GM18508 (cell line): ENCODE measurements at regions not wholly inside any gene's neighbourhood (a gene's known extent, or its start where the extent isn't known, plus 50 kb on each side); places are given as distances from the start of the nearest gene placed in this dataset.
A peak's percentile ranks its signal among the peaks of the same experiment; 100 is the strongest.

Experiments
- ATAC-seq: cut with Tn5 transposase; IDR thresholded peaks from one replicate; pipeline ENCODE4 v1.9.1; 2021; ENCODE audit warnings: moderate number of reproducible peaks; ENCODE audit not compliant: insufficient read depth, unreplicated experiment

GRCh38 chr1:218803351-218803997 is 370.2 kb upstream of the LYPLAL1 start:
- no peak for ATAC-seq

- no peak for ATAC-seq
Measured at GRCh38 chr1:218804014-218804785, 369.5 kb upstream of the LYPLAL1 start.

- no peak for ATAC-seq
Measured at GRCh38 chr1:218809061-218809460, 364.6 kb upstream of the LYPLAL1 start.

GRCh38 chr1:218809625-218810024 is 364.1 kb upstream of the LYPLAL1 start:
- no peak for ATAC-seq

- ATAC-seq = no peak
Measured at GRCh38 chr1:218810306-218810705, 363.4 kb upstream of the LYPLAL1 start.

- ATAC-seq = no peak
Measured at GRCh38 chr1:218811497-218811896, 362.2 kb upstream of the LYPLAL1 start.

- no peak for ATAC-seq
Measured at GRCh38 chr1:218812360-218812759, 361.3 kb upstream of the LYPLAL1 start.

- ATAC-seq = no peak
Measured at GRCh38 chr1:218813237-218813636, 360.4 kb upstream of the LYPLAL1 start.

- ATAC-seq = no peak
Measured at GRCh38 chr1:218815076-218815475, 358.6 kb upstream of the LYPLAL1 start.

GRCh38 chr1:218817071-218817470 is 356.6 kb upstream of the LYPLAL1 start:
- no peak for ATAC-seq

GRCh38 chr1:218817691-218818465 is 355.8 kb upstream of the LYPLAL1 start:
- no peak for ATAC-seq

GRCh38 chr1:218823291-218823900 is 350.3 kb upstream of the LYPLAL1 start:
- peak; percentile 81 for ATAC-seq

- no peak for ATAC-seq
Measured at GRCh38 chr1:218827486-218827885, 346.2 kb upstream of the LYPLAL1 start.

GRCh38 chr1:218828125-218828650 is 345.5 kb upstream of the LYPLAL1 start:
- ATAC-seq = no peak

- ATAC-seq = no peak
Measured at GRCh38 chr1:218829097-218829496, 344.6 kb upstream of the LYPLAL1 start.

GRCh38 chr1:218835609-218836008 is 338.1 kb upstream of the LYPLAL1 start:
- no peak for ATAC-seq

GRCh38 chr1:218836264-218836663 is 337.4 kb upstream of the LYPLAL1 start:
- ATAC-seq = no peak

GRCh38 chr1:218837051-218837450 is 336.6 kb upstream of the LYPLAL1 start:
- ATAC-seq = no peak

GRCh38 chr1:218845589-218845988 is 328.1 kb upstream of the LYPLAL1 start:
- ATAC-seq = no peak

GRCh38 chr1:218846181-218846580 is 327.5 kb upstream of the LYPLAL1 start:
- ATAC-seq = no peak
